HG03139 (cell line): ENCODE measurements at regions not wholly inside any gene's neighbourhood (a gene's known extent, or its start where the extent isn't known, plus 50 kb on each side); places are given as distances from the start of the nearest gene placed in this dataset.
"Not testable (repeated sequence)": the region's sequence is repeated elsewhere in the genome, so short reads cannot be mapped to it uniquely, and the experiment has no call there.

Experiments used
- ATAC-seq: cut with Tn5 transposase; IDR thresholded peaks from one replicate; pipeline ENCODE4 v1.9.1; 2021; ENCODE audit not compliant: unreplicated experiment

GRCh38 chr10:107542607-107543006, 378.1 kb upstream of the SORCS1 start:
- no peak for ATAC-seq

- ATAC-seq: no peak
Observed at GRCh38 chr10:107542016-107542415, 377.5 kb upstream of the SORCS1 start.

- no peak for ATAC-seq
Observed at GRCh38 chr10:107540981-107541380, 376.5 kb upstream of the SORCS1 start.

- no peak for ATAC-seq
Observed at GRCh38 chr10:107529350-107529749, 364.8 kb upstream of the SORCS1 start.

GRCh38 chr10:107520348-107520747, 355.8 kb upstream of the SORCS1 start:
- ATAC-seq: no peak

GRCh38 chr10:107517811-107518210, 353.3 kb upstream of the SORCS1 start:
- ATAC-seq: no peak

- no peak for ATAC-seq
Observed at GRCh38 chr10:107516349-107516748, 351.8 kb upstream of the SORCS1 start.

GRCh38 chr10:107504011-107504410, 339.5 kb upstream of the SORCS1 start:
- ATAC-seq: not testable (repeated sequence)

GRCh38 chr10:107502229-107502985, 337.9 kb upstream of the SORCS1 start:
- no peak for ATAC-seq

- no peak for ATAC-seq
Observed at GRCh38 chr10:107498983-107499382, 334.5 kb upstream of the SORCS1 start.

- ATAC-seq: no peak
Observed at GRCh38 chr10:107497024-107497423, 332.5 kb upstream of the SORCS1 start.

- no peak for ATAC-seq
Observed at GRCh38 chr10:107496594-107496993, 332.1 kb upstream of the SORCS1 start.

- ATAC-seq: no peak
Observed at GRCh38 chr10:107492389-107492788, 327.9 kb upstream of the SORCS1 start.

- no peak for ATAC-seq
Observed at GRCh38 chr10:107490389-107490788, 325.9 kb upstream of the SORCS1 start.

- no peak for ATAC-seq
Observed at GRCh38 chr10:107487284-107487683, 322.8 kb upstream of the SORCS1 start.

GRCh38 chr10:107485019-107485418, 320.5 kb upstream of the SORCS1 start:
- ATAC-seq: no peak

GRCh38 chr10:107481881-107482280, 317.4 kb upstream of the SORCS1 start:
- no peak for ATAC-seq

GRCh38 chr10:107481224-107481623, 316.7 kb upstream of the SORCS1 start:
- no peak for ATAC-seq

- no peak for ATAC-seq
Observed at GRCh38 chr10:107480781-107481180, 316.3 kb upstream of the SORCS1 start.

GRCh38 chr10:107477266-107477665, 312.8 kb upstream of the SORCS1 start:
- no peak for ATAC-seq

- no peak for ATAC-seq
Observed at GRCh38 chr10:107476408-107476807, 311.9 kb upstream of the SORCS1 start.

GRCh38 chr10:107474650-107475049, 310.1 kb upstream of the SORCS1 start:
- no peak for ATAC-seq

GRCh38 chr10:107473225-107473624, 308.7 kb upstream of the SORCS1 start:
- ATAC-seq: no peak
